Daoy (cell line): ENCODE measurements at regions not wholly inside any gene's neighbourhood (a gene's known extent, or its start where the extent isn't known, plus 50 kb on each side); places are given as distances from the start of the nearest gene placed in this dataset.
A peak's percentile ranks its signal among the peaks of the same experiment; 100 is the strongest.
"Not testable (repeated sequence)": the region's sequence is repeated elsewhere in the genome, so short reads cannot be mapped to it uniquely, and the experiment has no call there.

Experiments used
- DNase-seq: peaks from one replicate; pipeline ENCODE4 v3.0.0-alpha.2; 2015; ENCODE audit warnings: low read depth

- DNase-seq, result no peak
These were observed 375.7 kb upstream of the CDH10 start for GRCh38 chr5:25020454-25020853.

- DNase-seq, result peak; percentile 28
These were observed 364.3 kb upstream of the CDH10 start for GRCh38 chr5:25009063-25009462.

DNA sequence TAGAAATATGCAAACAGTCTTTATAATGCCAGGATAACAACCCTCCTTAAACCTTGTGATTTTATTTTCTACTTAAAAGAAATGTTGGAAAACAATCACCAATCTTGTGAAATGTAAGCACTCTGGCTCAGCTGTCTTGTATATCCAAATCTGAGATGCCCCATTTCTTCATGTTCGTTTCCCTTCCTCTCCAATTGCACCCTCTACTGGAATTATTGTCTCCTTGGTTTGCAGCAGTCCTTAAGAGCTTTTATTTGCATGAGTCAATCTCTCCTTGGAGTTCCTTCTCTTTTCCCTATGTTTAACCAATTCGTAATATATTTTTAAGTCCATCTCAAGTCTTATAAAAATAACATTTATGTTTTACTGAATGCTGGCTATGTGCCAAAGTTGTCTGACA, 362.0 kb upstream of the CDH10 start:
- peak; percentile 34 for DNase-seq

GRCh38 chr5:25006237-25006636, 361.5 kb upstream of the CDH10 start:
- no peak for DNase-seq

DNA sequence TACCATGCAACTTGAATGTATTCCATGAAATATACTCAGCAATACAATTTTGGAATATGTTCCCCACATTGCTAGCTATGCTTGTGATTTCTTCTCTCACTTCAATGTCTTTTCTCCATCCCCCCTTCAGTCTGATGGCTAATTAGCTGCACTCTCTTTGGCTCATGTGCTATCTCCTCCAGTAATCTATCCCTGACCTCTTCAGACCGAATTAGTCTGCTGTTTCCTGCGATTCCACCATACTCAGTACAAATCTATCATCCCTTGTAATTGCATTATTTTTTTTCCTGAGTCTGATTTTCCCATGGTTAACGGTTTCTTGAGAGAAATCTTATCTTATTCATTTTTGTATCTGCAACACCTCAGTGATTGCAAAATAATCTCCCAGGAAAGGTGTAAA, 360.7 kb upstream of the CDH10 start:
- no peak for DNase-seq

GRCh38 chr5:25002371-25002770, 357.6 kb upstream of the CDH10 start:
- DNase-seq, result no peak

DNA sequence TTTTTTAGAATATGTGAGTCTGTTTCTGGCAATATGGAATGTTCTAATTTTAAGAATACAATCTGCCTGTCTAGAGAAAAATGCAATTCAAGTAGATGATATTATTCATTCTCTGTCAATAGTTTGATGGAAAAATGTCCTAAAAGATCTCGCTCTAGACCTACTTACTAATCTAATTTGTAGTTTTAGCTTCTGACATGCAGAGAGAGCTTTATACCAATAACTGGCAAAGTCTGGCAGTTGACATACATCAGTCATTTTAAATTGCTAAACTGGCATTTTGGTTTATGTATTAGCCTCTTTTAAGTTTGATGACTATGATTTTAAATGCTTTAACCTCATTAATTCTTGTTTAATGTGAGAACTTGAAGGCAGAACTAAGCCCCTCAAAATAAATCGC, 355.0 kb upstream of the CDH10 start:
- no peak for DNase-seq

DNA sequence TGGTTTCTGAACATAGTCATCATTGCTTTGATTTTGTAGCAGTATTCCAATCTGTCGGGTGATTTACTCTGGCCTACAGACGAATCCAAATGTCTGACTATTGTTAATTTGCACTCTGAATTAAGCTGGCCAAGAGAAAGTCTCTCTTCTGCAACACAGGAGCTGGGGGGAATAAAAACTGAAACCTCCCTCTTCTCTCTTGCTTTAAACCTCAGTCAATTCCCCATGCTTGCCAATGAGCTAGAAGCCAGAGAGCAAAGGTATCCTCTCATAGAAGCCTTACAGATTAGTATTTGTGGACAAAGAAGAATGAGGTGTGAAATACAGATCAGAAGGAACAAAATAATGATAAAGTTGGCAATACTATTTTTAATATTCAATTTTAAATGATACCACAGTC, 353.9 kb upstream of the CDH10 start:
- no peak for DNase-seq

DNA sequence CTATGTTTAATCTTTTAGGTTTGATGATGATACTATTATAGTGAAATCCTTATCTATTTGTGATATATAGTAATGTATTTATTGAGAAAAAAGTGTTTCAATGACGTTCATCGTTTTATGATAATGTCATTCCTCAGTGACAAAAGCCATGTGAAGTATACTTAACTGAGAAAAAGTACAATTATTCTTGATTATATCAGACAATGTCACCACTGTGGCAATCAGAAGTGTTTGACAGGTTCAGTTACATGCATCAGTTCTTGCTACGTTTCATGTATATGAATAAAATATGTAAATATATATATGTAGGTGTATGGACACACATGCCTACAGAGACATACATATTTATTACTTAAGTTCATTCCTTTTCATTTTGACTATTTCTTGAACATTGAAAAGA, 341.5 kb upstream of the CDH10 start:
- DNase-seq, result no peak

- DNase-seq, result not testable (repeated sequence)
These were observed 333.8 kb upstream of the CDH10 start for GRCh38 chr5:24978552-24978951.

GRCh38 chr5:24963611-24964010, 318.8 kb upstream of the CDH10 start:
- DNase-seq, result no peak

- DNase-seq, result no peak
These were observed 278.6 kb upstream of the CDH10 start for GRCh38 chr5:24923400-24923799.

DNA sequence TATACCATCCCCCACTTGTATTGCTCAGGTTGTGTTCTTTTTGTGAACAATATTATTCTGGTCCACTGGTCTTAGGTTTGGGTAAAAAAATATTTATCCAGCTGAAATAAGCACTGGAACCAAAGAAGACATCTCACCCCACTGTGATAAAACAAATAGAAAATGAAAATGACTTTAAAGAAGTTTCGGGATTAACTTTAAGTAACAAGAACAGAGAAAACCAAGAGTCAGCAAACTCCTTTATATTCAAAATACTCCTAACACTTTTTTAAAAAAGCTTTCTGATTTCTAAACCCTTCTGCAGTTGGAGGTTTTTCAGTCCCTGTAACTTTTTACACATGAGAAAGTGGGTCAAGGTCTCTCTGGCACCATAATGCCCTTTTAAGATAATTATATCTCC, 273.9 kb upstream of the CDH10 start:
- DNase-seq, result no peak

- no peak for DNase-seq
These were observed 272.1 kb upstream of the CDH10 start for GRCh38 chr5:24916863-24917262.

DNA sequence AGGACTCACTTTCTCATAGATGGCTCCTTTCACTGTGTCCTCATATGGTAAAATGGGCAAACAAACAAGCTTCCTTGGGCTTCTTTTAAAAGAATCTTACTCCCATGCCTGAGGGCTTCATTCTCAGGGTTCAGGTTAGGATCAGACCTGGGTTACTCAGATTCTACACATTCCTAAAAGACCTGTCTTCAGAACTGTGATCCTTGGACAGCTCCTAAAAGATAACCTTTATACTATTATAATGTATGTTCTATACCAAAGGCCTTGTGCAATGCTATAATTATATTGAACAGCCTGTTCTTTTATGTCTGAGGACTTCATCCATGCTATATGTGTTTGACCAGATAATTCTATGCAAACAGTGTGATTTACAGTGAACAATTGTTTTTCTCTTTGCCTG, 264.4 kb upstream of the CDH10 start:
- no peak for DNase-seq

DNA sequence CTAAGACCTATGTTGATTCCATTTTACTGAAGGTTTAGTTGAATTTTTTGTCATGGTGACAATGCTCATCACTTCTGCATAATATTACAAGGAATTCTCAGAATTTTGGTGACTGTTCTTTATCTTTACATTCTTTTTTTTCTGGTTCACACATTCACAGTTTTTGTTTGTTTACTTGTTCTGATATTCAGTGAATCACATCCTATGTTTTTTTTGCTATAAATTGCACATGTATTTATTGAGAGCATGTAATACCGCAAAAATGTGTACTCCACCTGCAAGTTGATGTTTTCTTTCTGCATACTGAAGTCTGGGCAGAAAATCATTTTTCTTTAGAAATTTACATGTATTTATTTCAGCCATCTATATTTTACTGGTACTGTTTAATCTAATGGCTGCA, 261.9 kb upstream of the CDH10 start:
- no peak for DNase-seq

DNA sequence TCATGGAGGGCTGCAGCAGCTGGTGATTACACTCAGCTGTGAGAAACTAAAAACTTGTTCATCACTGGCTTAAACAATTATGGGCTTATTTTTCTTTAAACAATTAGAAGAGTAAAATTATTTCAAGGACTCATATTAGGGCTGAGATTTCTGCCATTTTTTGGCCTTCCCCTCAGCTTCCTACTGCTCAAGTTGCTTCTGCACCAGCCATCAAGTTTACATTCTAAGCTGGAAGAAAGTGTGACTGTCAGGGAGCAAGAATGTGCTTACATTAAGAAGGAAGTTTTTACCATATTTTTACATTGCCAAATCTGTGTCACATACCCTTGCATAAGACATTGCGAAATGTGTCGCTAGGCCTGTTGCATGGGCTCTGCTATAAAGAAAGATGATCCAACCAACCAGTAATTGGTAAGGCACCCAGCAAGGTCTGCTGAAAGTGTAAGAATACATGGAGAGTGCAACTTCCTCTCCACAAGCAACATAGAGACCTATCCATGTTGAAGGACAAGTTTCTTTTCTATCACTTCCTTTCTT, 260.3 kb upstream of the CDH10 start:
- DNase-seq, result no peak

GRCh38 chr5:24899180-24899579, 254.4 kb upstream of the CDH10 start:
- peak; percentile 7 for DNase-seq

DNA sequence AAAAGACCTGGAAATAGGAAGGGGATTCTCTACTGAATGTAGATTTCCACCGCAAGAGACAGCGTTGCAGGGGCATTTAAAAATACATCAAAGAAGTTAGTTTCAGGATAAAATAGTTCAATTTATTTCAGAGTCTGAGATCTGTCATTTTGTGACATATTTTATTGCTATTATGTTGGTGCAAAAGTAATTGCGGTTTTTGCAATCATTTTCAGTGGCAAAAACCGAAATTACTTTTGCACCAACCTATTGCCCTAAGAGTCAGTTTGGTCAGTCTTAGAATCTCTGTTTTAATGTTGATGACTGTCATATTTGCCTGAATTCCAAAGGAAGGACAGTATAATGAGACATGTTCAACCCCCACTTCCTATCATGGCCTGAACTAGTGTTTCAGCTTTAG, 219.5 kb upstream of the CDH10 start:
- no peak for DNase-seq

GRCh38 chr5:24862117-24862516, 217.3 kb upstream of the CDH10 start:
- DNase-seq, result no peak

GRCh38 chr5:24855485-24855884, 210.7 kb upstream of the CDH10 start:
- DNase-seq, result no peak

DNA sequence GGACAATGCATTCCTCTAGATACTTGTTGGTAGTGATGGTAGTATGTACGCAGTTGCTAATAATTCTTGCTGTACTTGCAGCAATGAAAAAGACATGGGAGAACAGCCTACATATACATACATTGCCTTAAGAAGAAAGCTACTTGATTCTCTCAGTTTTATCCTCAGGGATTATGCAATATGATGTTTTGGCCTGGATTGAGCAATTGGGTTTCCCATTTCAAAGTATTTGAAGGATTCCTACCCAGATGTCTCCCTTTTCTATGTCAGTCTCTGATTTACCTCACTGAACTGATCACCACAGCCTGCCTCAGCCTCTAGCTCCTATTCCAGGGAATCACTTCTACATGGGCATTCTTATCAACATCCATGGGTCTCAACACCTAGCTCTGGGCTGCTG, 210.1 kb upstream of the CDH10 start:
- DNase-seq, result no peak

GRCh38 chr5:24854350-24854749, 209.6 kb upstream of the CDH10 start:
- no peak for DNase-seq

- DNase-seq, result no peak
These were observed 206.2 kb upstream of the CDH10 start for GRCh38 chr5:24850926-24851486.
